Common myeloid progenitor, CD34-positive (primary cell): ENCODE measurements at regions not wholly inside any gene's neighbourhood (a gene's known extent, or its start where the extent isn't known, plus 50 kb on each side); places are given as distances from the start of the nearest gene placed in this dataset.

Experiments used
- CTCF ChIA-PET: fragments of 350-600 bp; sonication (Branson Sonifier 250); formaldehyde crosslinking; loops from one replicate; lab custom pipeline; 2021; ENCODE audit warnings: antibody characterized with exemption; lab: Charles Lee
- POLR2A ChIA-PET: fragments of 350-600 bp; sonication (Branson Sonifier 250); formaldehyde crosslinking; loops from one replicate; lab custom pipeline; 2021; ENCODE audit warnings: antibody characterized with exemption; lab: Charles Lee
- DNase-seq, 3 donors: peaks; one replicate each; pipeline versions ENCODE4 v3.0.0 to v3.0.0-alpha.2; 2013
- H3K27ac ChIP-seq, 2 experiments: 1 replicate in 1 of 2; 2 replicates in 1 of 2; pipeline ENCODE4 v1.7.0; 2013; ENCODE audit warnings: inconsistent platforms in 2 of 2, low read length in 2 of 2, mild to moderate bottlenecking in 2 of 2, low read depth in 1 of 2, moderate library complexity in 1 of 2; ENCODE audit not compliant: severe bottlenecking in 2 of 2, insufficient read depth in 1 of 2, poor library complexity in 1 of 2
- H3K27me3 ChIP-seq, 5 experiments: replicated peaks in 2 of 5; 1 replicate in 3 of 5; 2 replicates in 2 of 5; pipeline versions ENCODE4 v1.6.1 to v1.7.0; 2013; ENCODE audit warnings: low read length in 4 of 5, mild to moderate bottlenecking in 2 of 5, moderate library complexity in 2 of 5, inconsistent platforms in 1 of 5; ENCODE audit not compliant: insufficient read depth in 5 of 5, control insufficient read depth in 4 of 5
- H3K36me3 ChIP-seq, 4 experiments: 1 replicate in 2 of 4; 2 replicates in 2 of 4; pipeline versions ENCODE4 v1.6.1 to v1.7.0; 2013; ENCODE audit warnings: low read length in 3 of 4, control low read depth in 1 of 4, mild to moderate bottlenecking in 1 of 4; ENCODE audit not compliant: control insufficient read depth in 4 of 4, insufficient read depth in 4 of 4
- H3K4me1 ChIP-seq, 4 experiments: 1 replicate in 3 of 4; 2 replicates in 1 of 4; pipeline versions ENCODE4 v1.6.1 to v1.7.1; 2013; ENCODE audit warnings: low read length in 3 of 4, mild to moderate bottlenecking in 3 of 4, control low read depth in 1 of 4, inconsistent platforms in 1 of 4, moderate library complexity in 1 of 4; ENCODE audit not compliant: control insufficient read depth in 4 of 4, insufficient read depth in 4 of 4; ENCODE audit errors: control extremely low read depth in 1 of 4
- H3K4me3 ChIP-seq, 7 experiments: 1 replicate in 4 of 7; 2 replicates in 3 of 7; pipeline versions ENCODE4 v1.5.1 to v1.7.0; 2013; ENCODE audit warnings: mild to moderate bottlenecking in 7 of 7, low read length in 6 of 7, moderate library complexity in 6 of 7, inconsistent platforms in 2 of 7, low read depth in 2 of 7, control low read depth in 1 of 7; ENCODE audit not compliant: insufficient read depth in 4 of 7, control insufficient read depth in 1 of 7; ENCODE audit errors: extremely low read depth in 1 of 7
- H3K9me3 ChIP-seq, 5 experiments: 1 replicate in 4 of 5; 2 replicates in 1 of 5; pipeline versions ENCODE4 v1.6.1 to v1.7.1; 2013; ENCODE audit warnings: low read length in 4 of 5, mild to moderate bottlenecking in 2 of 5, inconsistent platforms in 1 of 5, low read depth in 1 of 5, moderate library complexity in 1 of 5; ENCODE audit not compliant: control insufficient read depth in 4 of 5, insufficient read depth in 2 of 5; ENCODE audit errors: control extremely low read depth in 1 of 5
- WGBS: methylation state at CpG from one replicate; pipeline ENCODE4 v1.1.5; 2013; ENCODE audit not compliant: insufficient coverage; 5-methylcytosine and 5-hydroxymethylcytosine counted together

- WGBS, result 70% methylated on average over 11 of the region's 15 CpGs
- CTCF ChIA-PET, result no interaction called here
- H3K36me3 ChIP-seq, result no peaks in the 10 kb centered on the region
Observed at GRCh38 chr3:126267976-126268615, 87.7 kb upstream of the ALDH1L1 start.

GRCh38 chr3:126267169-126267975 is 87.0 kb upstream of the ALDH1L1 start:
- ChIA-PET POLR2A (no interaction called here), CTCF (no interaction called here)
- Histone ChIP-seq H3K4me3 (peak overlapping the region in 6 of 7 experiments; percentile 11 to 56 (median 32)), H3K27me3 (peaks cover 2 to 59% (median 25%) of the 10 kb centered on the region in 5 experiments), H3K36me3 (no peaks in the 10 kb centered on the region), H3K9me3 (no peaks in the 10 kb centered on the region), H3K4me1 (peaks cover 0 to 9% (median 8%) of the 10 kb centered on the region in 4 experiments), H3K27ac (no peak overlapping the region)
- WGBS, result 4% methylated on average over 51 of the region's 62 CpGs
- DNase-seq, result peak; percentile 17 to 40 (median 24)

More at GRCh38 chr3:126267976-126268615, 87.7 kb upstream of the ALDH1L1 start:
- Histone ChIP-seq H3K27me3 (peaks cover 2 to 61% (median 25%) of the 10 kb centered on the region in 5 experiments), H3K4me3 (peak overlapping the region in 1 of 7 experiments; percentile 49), H3K27ac (no peak overlapping the region), H3K4me1 (peaks cover 0 to 9% (median 8%) of the 10 kb centered on the region in 4 experiments), H3K9me3 (no peaks in the 10 kb centered on the region)
- POLR2A ChIA-PET, result no interaction called here
- DNase-seq, result no peak

GRCh38 chr3:126266850-126267168 is 86.4 kb upstream of the ALDH1L1 start:
- peaks cover 2 to 59% (median 22%) of the 10 kb centered on the region in 5 experiments for H3K27me3 ChIP-seq
- H3K27ac ChIP-seq, result no peak overlapping the region
- H3K4me3 ChIP-seq, result no peak overlapping the region
- DNase-seq, result no peak
- WGBS, result 77% methylated on average over 7 of the region's 8 CpGs
- no peaks in the 10 kb centered on the region for H3K36me3 ChIP-seq
- POLR2A ChIA-PET, result no interaction called here
- CTCF ChIA-PET, result no interaction called here
- H3K9me3 ChIP-seq, result peaks cover 0 to 1% (median 0%) of the 10 kb centered on the region in 5 experiments
- H3K4me1 ChIP-seq, result peaks cover 0 to 9% (median 8%) of the 10 kb centered on the region in 4 experiments

GRCh38 chr3:126266291-126266840 is 86.0 kb upstream of the ALDH1L1 start:
- H3K27me3 ChIP-seq, result peaks cover 2 to 59% (median 22%) of the 10 kb centered on the region in 5 experiments
- POLR2A ChIA-PET, result no interaction called here
- DNase-seq, result no peak
- WGBS, result 92% methylated on average over 12 of the region's 15 CpGs
- peaks cover 0 to 9% (median 8%) of the 10 kb centered on the region in 4 experiments for H3K4me1 ChIP-seq
- H3K4me3 ChIP-seq, result no peak overlapping the region
- H3K36me3 ChIP-seq, result no peaks in the 10 kb centered on the region
- H3K27ac ChIP-seq, result no peak overlapping the region
- H3K9me3 ChIP-seq, result peaks cover 0 to 1% (median 0%) of the 10 kb centered on the region in 5 experiments
- CTCF ChIA-PET, result interaction anchor here (2.0 kb wide), 1 partner anchor 9 kb away, joined by 4 read pairs; no protein-coding TSS in a partner anchor

- no peak for DNase-seq
- peaks cover 0 to 16% (median 14%) of the 10 kb centered on the region in 4 experiments for H3K4me1 ChIP-seq
- POLR2A ChIA-PET, result no interaction called here
- WGBS, result 97% methylated on average over 6 of the region's 12 CpGs
- H3K4me3 ChIP-seq, result no peak overlapping the region
- no peaks in the 10 kb centered on the region for H3K36me3 ChIP-seq
- no peak overlapping the region for H3K27ac ChIP-seq
- CTCF ChIA-PET, result interaction anchor here (0.8 to 2.0 kb wide), 2 partner anchors 8 to 131 kb away, joined by 3 to 4 read pairs; no protein-coding TSS in a partner anchor
- peaks cover 0 to 51% (median 19%) of the 10 kb centered on the region in 5 experiments for H3K27me3 ChIP-seq
- H3K9me3 ChIP-seq, result peaks cover 0 to 1% (median 0%) of the 10 kb centered on the region in 5 experiments
Observed at GRCh38 chr3:126264952-126265351, 84.6 kb upstream of the ALDH1L1 start.

GRCh38 chr3:126264381-126264780 is 84.0 kb upstream of the ALDH1L1 start:
- no peak overlapping the region for H3K27ac ChIP-seq
- no peaks in the 10 kb centered on the region for H3K36me3 ChIP-seq
- no peak overlapping the region for H3K4me3 ChIP-seq
- H3K4me1 ChIP-seq, result peaks cover 0 to 16% (median 14%) of the 10 kb centered on the region in 4 experiments
- H3K27me3 ChIP-seq, result peaks cover 0 to 50% (median 19%) of the 10 kb centered on the region in 5 experiments
- ChIA-PET CTCF (no interaction called here), POLR2A (no interaction called here)
- 98% methylated on average over 6 of the region's 7 CpGs for WGBS
- peaks cover 0 to 1% (median 0%) of the 10 kb centered on the region in 5 experiments for H3K9me3 ChIP-seq
- DNase-seq, result no peak
